ENCODE measurements at regions not wholly inside any gene's neighbourhood (a gene's known extent, or its start where the extent isn't known, plus 50 kb on each side); places are given as distances from the start of the nearest gene placed in this dataset.
"Not testable (repeated sequence)": the region's sequence is repeated elsewhere in the genome, so short reads cannot be mapped to it uniquely, and the experiment has no call there.

DNA sequence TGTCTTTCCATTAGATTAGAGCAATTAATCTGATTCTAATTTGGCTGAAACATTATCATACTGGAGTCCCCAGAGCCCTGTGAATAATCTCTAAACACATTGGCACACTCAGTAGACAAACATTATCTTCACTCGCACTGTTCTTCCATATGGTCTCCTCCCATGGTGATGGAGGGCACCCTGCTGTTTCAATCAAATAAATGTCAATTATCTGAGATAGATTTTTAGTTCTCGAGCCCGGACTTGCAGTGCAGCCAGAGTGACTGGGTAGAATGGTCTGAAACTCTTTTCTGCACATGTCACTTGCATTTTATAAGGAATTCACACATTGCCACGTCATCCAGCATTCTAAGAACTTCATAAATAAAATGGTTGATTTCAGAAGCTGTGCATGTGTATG, 90.6 kb upstream of the MAP3K7 start:
- Histone ChIP-seq H3K4me3 (replicated peaks in 1 of 4; ENCODE audit: control extremely low read depth in 1 of 4, insufficient read depth in 1 of 4, low read depth in 3 of 4, low read length in 4 of 4) (no peak overlapping the region), H3K9ac (ENCODE audit: insufficient read depth, low read length) (no peak overlapping the region), H3K27me3 (ENCODE audit: control insufficient read depth, insufficient read depth, low read length) (no peaks in the 10 kb centered on the region), H3K9me3 (ENCODE audit: control insufficient read depth, insufficient read depth, low read depth, low read length) (no peaks in the 10 kb centered on the region), H2AFZ (ENCODE audit: low read length) (no peak overlapping the region), H3K36me3 (ENCODE audit: control insufficient read depth, insufficient read depth, low read length) (no peaks in the 10 kb centered on the region), H3K27ac (ENCODE audit: insufficient read depth, low read length) (no peak overlapping the region), H3K4me2 (ENCODE audit: extremely low read depth, insufficient read depth, low read length) (no peak overlapping the region), H3K4me1 (ENCODE audit: control insufficient read depth, extremely low read depth, insufficient read depth, low read length) (no peaks in the 10 kb centered on the region), H3K79me2 (ENCODE audit: control insufficient read depth, insufficient read depth, low read length) (no peaks in the 10 kb centered on the region), H4K20me1 (ENCODE audit: control insufficient read depth, extremely low read depth, insufficient read depth, low read length) (no peaks in the 10 kb centered on the region)
- TF ChIP-seq EZH2 (IDR thresholded peaks at IDR 0.05; ENCODE audit: low read length, missing control alignments) (no peak), CTCF (conservative IDR thresholded peaks at IDR 0.05 in 1 of 2, IDR thresholded peaks at IDR 0.05 in 1 of 2; ENCODE audit: low read depth in 1 of 2, low read length in 2 of 2) (no peak)
- no peak for DNase-seq (ENCODE audit: low read depth in 2 of 2)

DNA sequence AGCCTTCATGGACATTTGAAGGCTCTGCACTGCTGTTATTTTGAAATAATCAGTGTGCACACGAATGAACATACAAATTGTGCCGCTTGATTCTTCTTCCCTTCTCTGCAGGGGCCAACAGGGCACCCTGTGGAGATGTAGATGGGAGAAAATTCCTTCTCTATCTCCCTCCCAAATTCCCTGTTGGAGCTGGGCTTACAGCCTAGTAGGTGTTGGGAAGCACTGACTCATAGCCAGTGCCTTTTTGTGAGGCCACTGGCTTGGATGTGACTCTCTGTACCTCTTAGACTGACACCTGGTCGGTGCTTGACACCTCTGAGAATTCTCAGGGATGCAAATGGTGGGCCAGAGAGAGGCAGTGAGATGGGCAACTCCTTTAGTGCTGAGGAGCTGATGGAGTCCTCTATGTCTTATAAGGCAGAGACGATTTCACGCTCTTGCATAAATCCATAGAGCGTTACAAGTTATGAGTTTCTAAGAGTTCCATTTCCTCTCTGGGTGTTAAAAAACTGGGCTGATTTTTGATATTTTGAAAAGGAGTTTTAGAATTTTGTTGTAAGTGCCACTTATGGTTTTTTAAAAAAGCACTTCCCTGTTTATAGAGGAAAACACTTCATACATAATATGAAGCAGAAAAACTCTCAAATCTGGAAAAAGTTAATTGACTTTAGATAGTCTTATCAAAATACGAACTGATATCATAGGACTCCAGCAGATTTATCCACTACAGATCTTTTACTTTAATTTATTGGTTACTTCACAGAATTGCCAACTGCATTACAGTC, 89.8 kb upstream of the MAP3K7 start:
- H3K4me1 ChIP-seq (ENCODE audit: control insufficient read depth, extremely low read depth, insufficient read depth, low read length) = no peaks in the 10 kb centered on the region
- H3K4me3 ChIP-seq (replicated peaks in 1 of 4; ENCODE audit: control extremely low read depth in 1 of 4, insufficient read depth in 1 of 4, low read depth in 3 of 4, low read length in 4 of 4) = no peak overlapping the region
- no peak overlapping the region for H3K27ac ChIP-seq (ENCODE audit: insufficient read depth, low read length)
- no peaks in the 10 kb centered on the region for H3K36me3 ChIP-seq (ENCODE audit: control insufficient read depth, insufficient read depth, low read length)
- no peaks in the 10 kb centered on the region for H3K79me2 ChIP-seq (ENCODE audit: control insufficient read depth, insufficient read depth, low read length)
- H3K9me3 ChIP-seq (ENCODE audit: control insufficient read depth, insufficient read depth, low read depth, low read length) = no peaks in the 10 kb centered on the region
- no peak overlapping the region for H2AFZ ChIP-seq (ENCODE audit: low read length)
- DNase-seq (ENCODE audit: low read depth in 2 of 2) = no peak
- H3K4me2 ChIP-seq (ENCODE audit: extremely low read depth, insufficient read depth, low read length) = no peak overlapping the region
- no peak overlapping the region for H3K9ac ChIP-seq (ENCODE audit: insufficient read depth, low read length)
- TF ChIP-seq CTCF (conservative IDR thresholded peaks at IDR 0.05 in 1 of 2, IDR thresholded peaks at IDR 0.05 in 1 of 2; ENCODE audit: low read depth in 1 of 2, low read length in 2 of 2) (no peak), EZH2 (IDR thresholded peaks at IDR 0.05; ENCODE audit: low read length, missing control alignments) (no peak)
- no peaks in the 10 kb centered on the region for H3K27me3 ChIP-seq (ENCODE audit: control insufficient read depth, insufficient read depth, low read length)
- no peaks in the 10 kb centered on the region for H4K20me1 ChIP-seq (ENCODE audit: control insufficient read depth, extremely low read depth, insufficient read depth, low read length)

GRCh38 chr6:90675107-90675506, 88.2 kb upstream of the MAP3K7 start:
- not testable (repeated sequence) for H3K9me3 ChIP-seq (ENCODE audit: control insufficient read depth, insufficient read depth, low read depth, low read length); H3K36me3 ChIP-seq (ENCODE audit: control insufficient read depth, insufficient read depth, low read length); H3K9ac ChIP-seq (ENCODE audit: insufficient read depth, low read length); H3K4me3 ChIP-seq (replicated peaks in 1 of 4; ENCODE audit: control extremely low read depth in 1 of 4, insufficient read depth in 1 of 4, low read depth in 3 of 4, low read length in 4 of 4); H4K20me1 ChIP-seq (ENCODE audit: control insufficient read depth, extremely low read depth, insufficient read depth, low read length); H2AFZ ChIP-seq (ENCODE audit: low read length); H3K27me3 ChIP-seq (ENCODE audit: control insufficient read depth, insufficient read depth, low read length); H3K4me2 ChIP-seq (ENCODE audit: extremely low read depth, insufficient read depth, low read length); H3K79me2 ChIP-seq (ENCODE audit: control insufficient read depth, insufficient read depth, low read length); H3K27ac ChIP-seq (ENCODE audit: insufficient read depth, low read length); DNase-seq (ENCODE audit: low read depth in 2 of 2); H3K4me1 ChIP-seq (ENCODE audit: control insufficient read depth, extremely low read depth, insufficient read depth, low read length)

DNA sequence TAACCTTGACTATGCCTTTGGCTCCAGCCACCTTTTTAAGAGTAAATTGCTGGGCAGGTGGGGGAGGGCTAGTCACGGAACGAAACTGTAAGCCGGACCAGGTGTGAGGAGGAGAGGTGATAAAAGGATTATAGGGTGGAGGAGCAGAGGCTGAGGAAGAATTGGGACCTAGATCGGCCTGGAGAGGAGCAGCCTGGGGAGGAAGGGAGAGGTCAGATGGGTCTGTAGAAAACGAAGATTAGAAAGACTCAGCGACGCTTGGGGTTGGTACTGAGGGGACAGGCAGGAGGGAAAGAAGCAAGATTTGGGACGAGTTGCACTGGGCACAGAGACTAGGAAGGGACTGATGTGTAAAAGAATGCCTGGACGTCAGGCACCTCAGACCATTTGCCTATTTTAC, 87.2 kb upstream of the MAP3K7 start:
- H3K4me2 ChIP-seq (ENCODE audit: extremely low read depth, insufficient read depth, low read length); H3K9me3 ChIP-seq (ENCODE audit: control insufficient read depth, insufficient read depth, low read depth, low read length); H3K4me3 ChIP-seq (replicated peaks in 1 of 4; ENCODE audit: control extremely low read depth in 1 of 4, insufficient read depth in 1 of 4, low read depth in 3 of 4, low read length in 4 of 4); H2AFZ ChIP-seq (ENCODE audit: low read length); H3K27me3 ChIP-seq (ENCODE audit: control insufficient read depth, insufficient read depth, low read length); H3K79me2 ChIP-seq (ENCODE audit: control insufficient read depth, insufficient read depth, low read length); H3K36me3 ChIP-seq (ENCODE audit: control insufficient read depth, insufficient read depth, low read length); H4K20me1 ChIP-seq (ENCODE audit: control insufficient read depth, extremely low read depth, insufficient read depth, low read length); H3K4me1 ChIP-seq (ENCODE audit: control insufficient read depth, extremely low read depth, insufficient read depth, low read length); DNase-seq (ENCODE audit: low read depth in 2 of 2); H3K27ac ChIP-seq (ENCODE audit: insufficient read depth, low read length); H3K9ac ChIP-seq (ENCODE audit: insufficient read depth, low read length): not testable (repeated sequence)

Measured in fibroblast of lung (primary cell).